Heart left ventricle (tissue), 16 donors: ENCODE measurements at regions not wholly inside any gene's neighbourhood (a gene's known extent, or its start where the extent isn't known, plus 50 kb on each side); places are given as distances from the start of the nearest gene placed in this dataset.
"Not testable (repeated sequence)": the region's sequence is repeated elsewhere in the genome, so short reads cannot be mapped to it uniquely, and the experiment has no call there.

Source experiments
- ATAC-seq, 4 donors: fragments of 200-7000 bp; cut with Tn5 transposase; one replicate each; pipeline ENCODE4 v1.9.1; 2020 to 2022; ENCODE audit warnings: moderate library complexity in 4 of 4, mild to moderate bottlenecking in 3 of 4, moderate number of reproducible peaks in 1 of 4
- DNase-seq, 5 donors: peaks; one replicate each; pipeline ENCODE4 v3.0.0-alpha.2; 2020
- H3K27ac ChIP-seq, 12 donors: fragments of 200-600 bp; sonication (generic) in 4 of 12; one replicate each; pipeline versions ENCODE4 v1.5.0 to v1.8.0; 2016 to 2022; ENCODE audit warnings: mild to moderate bottlenecking in 2 of 12
- H3K27me3 ChIP-seq, 9 donors: fragments of 200-600 bp; sonication (generic) in 2 of 9; one replicate each; pipeline versions ENCODE4 v1.5.1 to v1.8.0; 2016 to 2022; ENCODE audit warnings: mild to moderate bottlenecking in 3 of 9
- H3K36me3 ChIP-seq, 9 donors: fragments of 200-600 bp; sonication (generic) in 2 of 9; one replicate each; pipeline versions ENCODE4 v1.5.0 to v1.8.0; 2018 to 2022; ENCODE audit warnings: mild to moderate bottlenecking in 2 of 9
- H3K4me1 ChIP-seq, 12 donors: fragments of 200-600 bp; sonication (generic) in 4 of 12; one replicate each; pipeline versions ENCODE4 v1.5.0 to v1.8.0; 2016 to 2022; ENCODE audit warnings: mild to moderate bottlenecking in 3 of 12
- H3K4me3 ChIP-seq, 12 donors: fragments of 200-600 bp; sonication (generic) in 4 of 12; one replicate each; pipeline versions ENCODE4 v1.5.0 to v1.8.0; 2017 to 2022; ENCODE audit warnings: mild to moderate bottlenecking in 9 of 12, moderate library complexity in 4 of 12
- H3K9me3 ChIP-seq, 12 donors: fragments of 200-600 bp; sonication (generic) in 4 of 12; one replicate each; pipeline versions ENCODE4 v1.5.0 to v1.8.0; 2016 to 2022; ENCODE audit warnings: mild to moderate bottlenecking in 1 of 12
- CTCF ChIP-seq, 12 donors: fragments of 200-600 bp; sonication (generic) in 4 of 12; IDR thresholded peaks; one replicate each; pipeline versions ENCODE4 v1.5.0 to v1.8.0; 2018 to 2022; ENCODE audit warnings: antibody characterized with exemption in 12 of 12, mild to moderate bottlenecking in 5 of 12
- POLR2A ChIP-seq, 2 donors: fragments of 450-650 bp; IDR thresholded peaks; one replicate each; pipeline ENCODE4 v1.6.1; 2017; ENCODE audit warnings: antibody characterized with exemption in 2 of 2, mild to moderate bottlenecking in 2 of 2, moderate library complexity in 2 of 2
- WGBS, 4 donors: extraction: QIAGEN DNeasy Blood & Tissue Kit in 2 of 4; methylation state at CpG; one replicate each; pipeline versions ENCODE4 v1.1.5 to v1.1.7; 2013 to 2018; 5-methylcytosine and 5-hydroxymethylcytosine counted together
- intact Hi-C, 10 donors: fragments of 100-400 bp; cut with DNase I; formaldehyde crosslinking; loops; one replicate each; pipeline versions ENCODE4 v1.11.1 to v1.14.2; 2022
- donor health status: ischemic (EF 13 %, LVEDD 7.1; RV severe dilation, severe dysfunction).
- donor health status: healthy with polysubstance abuse.
- donor health status: DM: no; HTN: yes; CAD: no.
- donor health status: DM: no; HTN: no; CAD: no.
- donor health status: ischemic (EF 25% LVEDD 6.9; RV normal size, moderate dysfunction).
- donor health status: ischemic (EF 25% LVEDD 5.7; RV mildly dilated, moderate dysfunction).
- donor health status: healthy.
- donor health status: DM: yes; HTN: yes; CAD: no.
- donor health status: ischemic (EF 35%, LVEDD 5.7; RV mildly dilated, moderate dysfunction).
- donor health status: nonischemic (EF 11% LVEDD 7.7; RV severe dilation, severe dysfunction).
- donor health status: DM: yes; HTN: yes; CAD: no.
- donor health status: PGD.
- donor health status: ischemic (EF 29% LVEDD 5.4; RV normal size, mild dysfunction).
- donor health status: nonischemic (EF 23%, LVEDD 6.1; RV moderate dilation, normal function).

DNA sequence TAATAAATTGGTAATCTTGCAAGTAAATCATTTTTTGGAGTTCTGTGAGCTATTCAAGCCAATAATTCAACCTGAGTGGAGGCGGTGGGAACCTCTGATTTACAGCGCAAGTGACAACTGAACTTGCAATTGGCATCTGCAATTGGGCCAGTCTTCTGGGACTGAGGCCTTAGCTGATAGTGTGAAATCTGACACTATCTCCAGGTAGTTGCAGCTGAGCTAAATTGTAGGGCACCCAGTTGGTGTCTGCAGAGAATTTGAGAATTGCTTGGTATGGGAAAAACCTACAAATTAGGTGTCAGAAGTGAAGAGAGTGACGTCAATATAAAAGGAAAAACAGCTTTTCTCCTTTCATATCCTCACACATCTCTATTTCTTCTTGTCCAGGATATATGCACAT is 1633.6 kb upstream of the GOT2 start:
- 68 to 73% (median 71%) methylated on average over 3 of the region's 3 CpGs for WGBS, 4 donors
- TF ChIP-seq CTCF (IDR thresholded peaks at IDR 0.05) (no peak), POLR2A (IDR thresholded peaks at IDR 0.05) (no peak)
- no peak for ATAC-seq
- DNase-seq: no peak
- H3K4me3 ChIP-seq: no peak overlapping the region
- H3K4me1 ChIP-seq: no peaks in the 10 kb centered on the region
- intact Hi-C loops: no loop called here
- H3K9me3 ChIP-seq: no peaks in the 10 kb centered on the region
- H3K27ac ChIP-seq: no peak overlapping the region
- no peaks in the 10 kb centered on the region for H3K36me3 ChIP-seq
- peaks cover 0 to 3% (median 0%) of the 10 kb centered on the region in 9 donors for H3K27me3 ChIP-seq

GRCh38 chr16:60363566-60363965 is 1629.5 kb upstream of the GOT2 start:
- no peak for DNase-seq
- WGBS, 4 donors: 84 to 91% (median 88%) methylated on average over 6 of the region's 6 CpGs
- H3K9me3 ChIP-seq: no peaks in the 10 kb centered on the region
- H3K27me3 ChIP-seq: peaks cover 0 to 3% (median 0%) of the 10 kb centered on the region in 9 donors
- no peaks in the 10 kb centered on the region for H3K4me1 ChIP-seq
- H3K36me3 ChIP-seq: no peaks in the 10 kb centered on the region
- TF ChIP-seq POLR2A (IDR thresholded peaks at IDR 0.05) (no peak), CTCF (IDR thresholded peaks at IDR 0.05) (no peak)
- intact Hi-C loops: no loop called here
- no peak overlapping the region for H3K4me3 ChIP-seq
- no peak overlapping the region for H3K27ac ChIP-seq
- ATAC-seq: no peak

DNA sequence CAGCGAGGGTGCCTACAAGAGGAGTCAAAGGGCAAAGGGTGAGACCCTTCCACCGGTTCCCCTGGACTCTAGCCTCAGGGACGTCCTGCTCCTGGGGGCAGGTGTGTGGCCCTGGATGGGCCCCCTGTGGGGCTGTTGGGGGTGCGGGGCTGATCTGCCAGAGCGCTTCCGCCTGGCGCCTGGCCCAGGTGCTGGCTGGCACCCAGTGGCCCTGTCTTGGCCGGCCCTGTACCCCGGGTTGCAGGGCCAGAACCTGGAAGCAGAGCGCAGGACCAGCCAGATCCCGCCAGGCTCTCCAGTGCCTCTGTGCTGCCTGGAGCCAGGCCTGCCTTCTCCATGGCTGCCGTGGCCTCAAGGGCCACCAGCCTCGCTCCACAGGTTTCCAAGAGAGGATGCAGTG is 1625.8 kb upstream of the GOT2 start:
- H3K4me1 ChIP-seq, DNase-seq, intact Hi-C loops, H3K4me3 ChIP-seq, H3K27me3 ChIP-seq, ATAC-seq, H3K9me3 ChIP-seq, H3K27ac ChIP-seq, H3K36me3 ChIP-seq: not testable (repeated sequence)
- 90 to 94% (median 92%) methylated on average over 2 to 13 of the region's 13 CpGs for WGBS, 4 donors

DNA sequence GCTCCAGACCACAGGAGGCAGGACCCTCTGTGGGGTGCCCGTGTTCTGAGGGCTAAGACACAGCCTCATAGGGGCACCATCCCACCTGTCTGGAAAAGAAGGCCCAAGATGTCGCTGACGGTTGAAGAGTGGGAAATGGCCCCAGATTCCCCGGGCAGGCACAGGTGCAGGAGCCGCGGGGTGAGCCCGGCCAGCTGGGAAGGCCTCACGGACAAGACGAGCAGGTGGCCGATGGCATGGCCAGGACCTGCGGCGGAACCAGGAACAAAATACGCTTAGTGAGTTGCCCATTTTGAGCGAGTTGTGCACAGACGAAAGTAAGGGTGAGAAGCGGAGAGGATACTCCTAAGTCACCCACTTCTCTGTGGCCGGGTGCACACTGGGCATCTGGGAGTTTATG is 1625.3 kb upstream of the GOT2 start:
- DNase-seq, H3K27ac ChIP-seq, H3K9me3 ChIP-seq, H3K36me3 ChIP-seq, H3K27me3 ChIP-seq, H3K4me3 ChIP-seq, ATAC-seq, intact Hi-C loops, H3K4me1 ChIP-seq: not testable (repeated sequence)
- 88 to 94% (median 93%) methylated on average over 17 of the region's 17 CpGs for WGBS, 4 donors

- DNase-seq, intact Hi-C loops: not testable (repeated sequence)
- 90 to 94% (median 91%) methylated on average over 21 to 29 of the region's 29 CpGs for WGBS, 4 donors
Observed at GRCh38 chr16:60357876-60358522, 1623.9 kb upstream of the GOT2 start.

GRCh38 chr16:60346256-60346655 is 1612.1 kb upstream of the GOT2 start:
- no peak overlapping the region for H3K4me3 ChIP-seq
- intact Hi-C loops: no loop called here
- H3K27ac ChIP-seq: no peak overlapping the region
- ATAC-seq (no peak), DNase-seq (no peak)
- no peaks in the 10 kb centered on the region for H3K36me3 ChIP-seq
- H3K9me3 ChIP-seq: peaks cover 0 to 3% (median 0%) of the 10 kb centered on the region in 12 donors
- H3K4me1 ChIP-seq: no peaks in the 10 kb centered on the region
- WGBS, 4 donors: 72 to 95% (median 75%) methylated on average over 1 of the region's 1 CpG
- H3K27me3 ChIP-seq: no peaks in the 10 kb centered on the region
- TF ChIP-seq CTCF (IDR thresholded peaks at IDR 0.05): no peak
- no peak for TF ChIP-seq POLR2A (IDR thresholded peaks at IDR 0.05)

More at GRCh38 chr16:60357876-60358522, 1623.9 kb upstream of the GOT2 start:
- H3K9me3 ChIP-seq, H3K4me3 ChIP-seq, H3K27me3 ChIP-seq, H3K36me3 ChIP-seq, H3K27ac ChIP-seq, ATAC-seq, H3K4me1 ChIP-seq: not testable (repeated sequence)
